Left ventricle myocardium inferior (tissue), 1 donor: ENCODE measurements at regions not wholly inside any gene's neighbourhood (a gene's known extent, or its start where the extent isn't known, plus 50 kb on each side); places are given as distances from the start of the nearest gene placed in this dataset.

ENCODE experiments used
- DNase-seq: peaks from one replicate; pipeline ENCODE4 v3.0.0-alpha.2; 2020
- H3K27ac ChIP-seq: fragments of 200-600 bp; replicated peaks from 2 replicates; pipeline ENCODE4 v1.8.0; 2021
- H3K27me3 ChIP-seq: fragments of 200-600 bp; 2 replicates; pipeline ENCODE4 v1.8.0; 2021; ENCODE audit warnings: low read depth
- H3K36me3 ChIP-seq: fragments of 200-600 bp; 2 replicates; pipeline ENCODE4 v1.8.0; 2021
- H3K4me1 ChIP-seq: fragments of 200-600 bp; 2 replicates; pipeline ENCODE4 v1.8.0; 2021
- H3K4me3 ChIP-seq: fragments of 200-600 bp; 2 replicates; pipeline ENCODE4 v1.8.0; 2021; ENCODE audit warnings: mild to moderate bottlenecking, moderate library complexity
- H3K9me3 ChIP-seq: fragments of 200-600 bp; replicated peaks from 2 replicates; pipeline ENCODE4 v1.8.0; 2021
- intact Hi-C: fragments of 100-400 bp; cut with micrococcal nuclease; formaldehyde crosslinking; loops from one replicate; pipeline ENCODE4 v1.11.0; 2022
- TF ChIP-seq, protein P1 (sequence below): fragments of 200-600 bp; IDR thresholded peaks from 2 replicates; pipeline ENCODE4 v1.8.0; 2021; ENCODE audit warnings: antibody characterized with exemption, mild to moderate bottlenecking, borderline replicate concordance
- donor health status: DM: no; HTN: yes; CAD: no; lungs with severe emphysema.

DNA sequence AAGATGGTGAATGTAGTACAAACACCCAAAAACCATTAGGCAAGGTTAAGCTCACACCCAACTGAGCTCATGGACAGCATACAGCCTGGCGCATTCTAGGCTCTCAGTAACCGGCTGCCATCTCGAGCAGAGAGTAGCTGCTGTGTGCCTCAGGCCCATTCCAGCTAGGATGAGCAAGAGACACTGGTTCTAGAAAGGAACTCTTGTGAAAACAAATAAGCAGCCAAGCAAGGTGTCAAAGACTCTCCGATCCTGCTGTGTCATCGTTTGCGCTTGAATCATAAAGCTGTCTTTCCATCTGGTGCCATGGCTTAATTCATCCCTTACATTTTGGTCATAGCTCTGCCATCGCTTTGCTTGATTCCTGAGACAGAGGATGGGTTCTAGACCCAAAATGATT, 135.4 kb upstream of the MSX2 start:
- H3K27ac ChIP-seq: no peak overlapping the region
- TF ChIP-seq, protein P1, sequence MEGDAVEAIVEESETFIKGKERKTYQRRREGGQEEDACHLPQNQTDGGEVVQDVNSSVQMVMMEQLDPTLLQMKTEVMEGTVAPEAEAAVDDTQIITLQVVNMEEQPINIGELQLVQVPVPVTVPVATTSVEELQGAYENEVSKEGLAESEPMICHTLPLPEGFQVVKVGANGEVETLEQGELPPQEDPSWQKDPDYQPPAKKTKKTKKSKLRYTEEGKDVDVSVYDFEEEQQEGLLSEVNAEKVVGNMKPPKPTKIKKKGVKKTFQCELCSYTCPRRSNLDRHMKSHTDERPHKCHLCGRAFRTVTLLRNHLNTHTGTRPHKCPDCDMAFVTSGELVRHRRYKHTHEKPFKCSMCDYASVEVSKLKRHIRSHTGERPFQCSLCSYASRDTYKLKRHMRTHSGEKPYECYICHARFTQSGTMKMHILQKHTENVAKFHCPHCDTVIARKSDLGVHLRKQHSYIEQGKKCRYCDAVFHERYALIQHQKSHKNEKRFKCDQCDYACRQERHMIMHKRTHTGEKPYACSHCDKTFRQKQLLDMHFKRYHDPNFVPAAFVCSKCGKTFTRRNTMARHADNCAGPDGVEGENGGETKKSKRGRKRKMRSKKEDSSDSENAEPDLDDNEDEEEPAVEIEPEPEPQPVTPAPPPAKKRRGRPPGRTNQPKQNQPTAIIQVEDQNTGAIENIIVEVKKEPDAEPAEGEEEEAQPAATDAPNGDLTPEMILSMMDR: no peak
- intact Hi-C loops: no loop called here
- no peak overlapping the region for H3K4me3 ChIP-seq
- no peak for DNase-seq
- peaks cover 68% of the 10 kb centered on the region for H3K27me3 ChIP-seq
- H3K36me3 ChIP-seq: no peaks in the 10 kb centered on the region
- H3K9me3 ChIP-seq: peaks cover 19% of the 10 kb centered on the region
- no peaks in the 10 kb centered on the region for H3K4me1 ChIP-seq

DNA sequence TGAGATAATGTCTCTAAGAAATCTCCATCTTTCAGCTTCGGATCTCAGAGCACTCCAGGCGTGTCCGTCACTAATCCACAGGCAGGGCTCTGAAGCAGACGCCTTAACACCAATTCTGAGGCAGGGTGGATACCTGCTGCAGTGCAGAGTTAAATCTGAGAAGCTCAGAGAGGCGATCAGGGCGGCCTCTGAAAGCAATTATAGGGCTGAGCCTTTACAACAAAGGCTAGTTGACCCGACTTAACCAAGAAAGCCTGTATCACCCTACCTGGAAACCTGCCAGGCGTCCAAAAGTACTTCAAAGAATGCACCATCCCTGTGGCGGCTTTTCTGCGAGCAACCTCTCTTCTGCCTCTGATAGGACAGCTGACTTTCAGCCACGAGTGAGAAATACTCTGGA, 134.8 kb upstream of the MSX2 start:
- Histone ChIP-seq H3K27me3 (peaks cover 62% of the 10 kb centered on the region), H3K27ac (no peak overlapping the region), H3K9me3 (peaks cover 20% of the 10 kb centered on the region), H3K4me3 (no peak overlapping the region), H3K36me3 (no peaks in the 10 kb centered on the region), H3K4me1 (no peaks in the 10 kb centered on the region)
- no peak for DNase-seq
- intact Hi-C loops: no loop called here
- TF ChIP-seq, protein P1: no peak

DNA sequence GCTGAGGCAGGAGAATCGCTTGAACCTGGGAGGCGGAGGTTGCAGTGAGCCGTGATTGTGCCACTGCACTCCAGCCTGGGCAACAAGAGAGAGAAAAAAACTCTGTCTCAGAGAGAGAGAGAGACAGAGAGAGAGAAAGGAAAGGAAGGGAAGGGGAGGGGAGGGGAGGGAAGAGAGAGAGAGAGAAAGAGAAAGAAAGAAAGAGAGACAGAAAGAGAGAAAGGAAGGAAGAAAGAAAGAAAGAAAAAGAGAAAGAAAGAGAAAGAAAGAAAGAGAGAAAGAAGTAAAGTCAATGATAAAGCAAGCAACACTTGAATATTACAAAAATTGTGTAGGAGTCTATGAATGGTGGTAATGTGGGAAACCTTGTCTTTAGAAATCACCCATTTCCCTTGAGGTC, 133.6 kb upstream of the MSX2 start:
- Histone ChIP-seq H3K36me3 (no peaks in the 10 kb centered on the region), H3K9me3 (peaks cover 14% of the 10 kb centered on the region), H3K4me1 (no peaks in the 10 kb centered on the region), H3K4me3 (no peak overlapping the region), H3K27me3 (peaks cover 50% of the 10 kb centered on the region), H3K27ac (no peak overlapping the region)
- intact Hi-C loops: no loop called here
- no peak for DNase-seq
- TF ChIP-seq, protein P1: no peak

DNA sequence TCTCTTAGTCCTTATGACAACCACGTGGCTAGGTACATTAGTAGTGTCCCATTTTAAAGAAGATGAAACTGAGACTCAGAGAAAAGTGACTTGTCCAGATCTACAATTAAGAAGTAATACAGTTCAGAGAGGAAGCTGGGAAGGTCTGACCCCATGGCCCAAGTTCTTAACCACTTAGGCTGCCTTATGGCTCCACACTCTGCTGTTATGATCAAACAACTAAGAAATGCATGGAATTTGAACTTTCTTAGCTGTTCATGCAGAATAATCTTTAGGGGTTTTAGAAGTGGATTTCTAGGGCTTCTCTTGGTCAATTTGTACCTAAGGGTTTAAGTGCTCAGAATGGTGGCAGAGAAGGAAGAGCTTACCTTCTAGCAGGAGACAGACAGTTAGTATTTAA, 128.0 kb upstream of the MSX2 start:
- no peak overlapping the region for H3K4me3 ChIP-seq
- peaks cover 6% of the 10 kb centered on the region for H3K9me3 ChIP-seq
- TF ChIP-seq, protein P1: no peak
- intact Hi-C loops: no loop called here
- no peaks in the 10 kb centered on the region for H3K4me1 ChIP-seq
- H3K27me3 ChIP-seq: peaks cover 59% of the 10 kb centered on the region
- no peaks in the 10 kb centered on the region for H3K36me3 ChIP-seq
- DNase-seq: no peak
- H3K27ac ChIP-seq: no peak overlapping the region

DNA sequence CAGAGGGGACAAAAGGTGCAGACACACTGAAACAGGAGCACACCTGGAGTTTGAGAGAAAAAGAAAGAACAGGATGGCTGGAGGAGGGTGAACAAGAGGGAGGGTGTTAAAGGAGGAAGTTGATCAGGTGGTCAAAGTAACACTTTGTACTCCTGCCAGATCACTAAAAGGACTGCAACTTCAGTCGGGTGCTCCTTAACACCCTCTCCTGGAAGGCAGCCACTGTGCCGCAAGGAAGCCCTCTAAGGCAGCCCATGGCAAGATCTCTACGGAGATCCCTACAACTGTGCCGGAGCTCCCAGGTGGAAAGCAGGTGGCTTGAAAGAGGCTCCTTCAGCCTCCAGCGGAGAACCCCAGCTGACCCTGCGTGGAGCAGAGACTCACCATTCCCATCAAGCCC, 124.4 kb upstream of the MSX2 start:
- no peak for DNase-seq
- Histone ChIP-seq H3K27ac (no peak overlapping the region), H3K4me1 (no peaks in the 10 kb centered on the region), H3K27me3 (peaks cover 91% of the 10 kb centered on the region), H3K4me3 (no peak overlapping the region), H3K36me3 (no peaks in the 10 kb centered on the region), H3K9me3 (peaks cover 19% of the 10 kb centered on the region)
- TF ChIP-seq, protein P1: no peak
- intact Hi-C loops: no loop called here

DNA sequence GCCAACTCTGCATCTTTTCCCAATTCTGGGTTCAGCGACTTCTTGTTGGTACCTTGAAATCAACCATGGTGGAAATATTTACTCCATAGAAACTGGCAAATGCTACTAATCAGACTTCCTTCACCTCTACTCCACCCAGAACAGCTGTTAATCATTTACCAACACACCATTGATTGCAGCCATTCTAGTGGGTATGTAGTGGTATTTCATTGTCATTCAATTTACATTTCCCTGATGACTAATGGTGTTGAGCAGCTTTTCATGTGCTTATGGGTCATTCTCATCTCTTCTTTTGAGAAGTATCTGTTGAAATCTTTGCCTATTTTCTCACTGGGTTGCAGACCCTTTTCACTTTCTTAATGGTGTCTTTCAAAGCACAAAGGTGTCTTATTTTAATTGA, 122.4 kb upstream of the MSX2 start:
- Histone ChIP-seq H3K9me3 (peaks cover 19% of the 10 kb centered on the region), H3K4me1 (no peaks in the 10 kb centered on the region), H3K4me3 (no peak overlapping the region), H3K36me3 (no peaks in the 10 kb centered on the region), H3K27me3 (peaks cover 98% of the 10 kb centered on the region), H3K27ac (no peak overlapping the region)
- TF ChIP-seq, protein P1: no peak
- intact Hi-C loops: no loop called here
- no peak for DNase-seq
